Lower leg skin (tissue), 4 donors: ENCODE measurements at regions not wholly inside any gene's neighbourhood (a gene's known extent, or its start where the extent isn't known, plus 50 kb on each side); places are given as distances from the start of the nearest gene placed in this dataset.
"Not testable (repeated sequence)": the region's sequence is repeated elsewhere in the genome, so short reads cannot be mapped to it uniquely, and the experiment has no call there.

Source experiments
- DNase-seq, 2 donors: peaks; one replicate each; pipeline ENCODE4 v3.0.0-alpha.2; 2019; ENCODE audit warnings: low spot score in 2 of 2
- H3K4me3 ChIP-seq: fragments of 200-600 bp; sonication (generic); 2 replicates; pipeline ENCODE4 v1.5.1; 2017; ENCODE audit warnings: mild to moderate bottlenecking, low read depth; ENCODE audit not compliant: poor library complexity, severe bottlenecking
- POLR2A ChIP-seq, 2 donors: fragments of 450-650 bp; IDR thresholded peaks; one replicate each; pipeline ENCODE4 v1.6.1; 2016 to 2017; ENCODE audit warnings: antibody characterized with exemption in 2 of 2, mild to moderate bottlenecking in 1 of 2, moderate library complexity in 1 of 2
- WGBS, 2 donors: methylation state at CpG; one replicate each; pipeline ENCODE4 v1.1.5; 2018; 5-methylcytosine and 5-hydroxymethylcytosine counted together
- intact Hi-C: fragments of 100-400 bp; cut with DNase I; formaldehyde crosslinking; loops from one replicate; pipeline ENCODE4 v1.15.0; 2023; ENCODE audit warnings: low total_unique reads
- TF ChIP-seq, protein P1 (sequence below), 3 donors: fragments of 450-650 bp; IDR thresholded peaks; one replicate each; pipeline ENCODE4 v1.5.1; 2016; ENCODE audit warnings: antibody characterized with exemption in 3 of 3, mild to moderate bottlenecking in 3 of 3, moderate library complexity in 2 of 3

DNA sequence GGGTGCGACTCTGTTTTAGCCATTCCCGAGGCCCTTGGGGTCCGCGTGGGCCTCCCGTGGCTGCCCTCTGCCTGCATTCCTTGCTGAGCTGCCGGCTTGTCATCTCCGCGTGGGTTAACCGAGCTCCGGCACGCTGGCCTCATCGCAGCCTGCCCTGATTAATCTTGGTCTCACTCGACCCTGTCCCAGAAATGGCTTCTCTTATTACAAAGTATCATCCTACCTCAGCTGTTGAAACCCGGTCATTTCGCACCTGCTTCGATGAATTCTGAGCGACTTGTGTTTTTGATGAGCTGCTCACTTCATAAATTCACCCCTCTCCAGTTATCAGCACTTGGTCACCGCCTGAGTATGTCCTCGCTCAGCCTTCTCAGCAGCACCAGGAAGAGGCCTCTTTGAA lies 123.5 kb upstream of the EGFLAM start:
- DNase-seq, result no peak
- TF ChIP-seq POLR2A (IDR thresholded peaks at IDR 0.05), result no peak
- TF ChIP-seq, protein P1, sequence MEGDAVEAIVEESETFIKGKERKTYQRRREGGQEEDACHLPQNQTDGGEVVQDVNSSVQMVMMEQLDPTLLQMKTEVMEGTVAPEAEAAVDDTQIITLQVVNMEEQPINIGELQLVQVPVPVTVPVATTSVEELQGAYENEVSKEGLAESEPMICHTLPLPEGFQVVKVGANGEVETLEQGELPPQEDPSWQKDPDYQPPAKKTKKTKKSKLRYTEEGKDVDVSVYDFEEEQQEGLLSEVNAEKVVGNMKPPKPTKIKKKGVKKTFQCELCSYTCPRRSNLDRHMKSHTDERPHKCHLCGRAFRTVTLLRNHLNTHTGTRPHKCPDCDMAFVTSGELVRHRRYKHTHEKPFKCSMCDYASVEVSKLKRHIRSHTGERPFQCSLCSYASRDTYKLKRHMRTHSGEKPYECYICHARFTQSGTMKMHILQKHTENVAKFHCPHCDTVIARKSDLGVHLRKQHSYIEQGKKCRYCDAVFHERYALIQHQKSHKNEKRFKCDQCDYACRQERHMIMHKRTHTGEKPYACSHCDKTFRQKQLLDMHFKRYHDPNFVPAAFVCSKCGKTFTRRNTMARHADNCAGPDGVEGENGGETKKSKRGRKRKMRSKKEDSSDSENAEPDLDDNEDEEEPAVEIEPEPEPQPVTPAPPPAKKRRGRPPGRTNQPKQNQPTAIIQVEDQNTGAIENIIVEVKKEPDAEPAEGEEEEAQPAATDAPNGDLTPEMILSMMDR (IDR thresholded peaks at IDR 0.05), result no peak
- WGBS, 2 donors, result 91 to 93% methylated on average over 19 of the region's 19 CpGs
- intact Hi-C loops, result no loop called here
- no peak overlapping the region for H3K4me3 ChIP-seq

DNA sequence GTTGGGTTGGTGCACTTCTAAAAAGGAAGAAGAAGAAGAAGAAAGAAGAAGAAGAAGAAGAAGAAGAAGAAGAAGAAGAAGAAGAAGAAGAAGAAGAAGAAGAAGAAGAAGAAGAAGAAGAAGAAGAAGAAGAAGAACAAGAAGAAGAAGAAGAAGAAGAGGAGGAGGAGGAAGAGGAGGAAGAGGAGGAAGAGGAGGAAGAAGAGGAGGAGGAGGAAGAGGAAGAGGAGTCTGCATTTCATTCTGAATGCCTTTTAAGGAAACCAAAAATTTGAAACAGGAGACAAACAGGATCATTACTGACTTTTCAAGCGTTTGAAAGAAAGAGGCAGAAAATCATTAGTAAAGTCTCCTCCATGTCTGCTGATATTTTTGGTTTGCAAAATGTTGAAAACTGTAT lies 124.1 kb upstream of the EGFLAM start:
- WGBS, 2 donors, result 81 to 92% methylated on average over 1 of the region's 1 CpG
- H3K4me3 ChIP-seq, intact Hi-C loops, DNase-seq: not testable (repeated sequence)

DNA sequence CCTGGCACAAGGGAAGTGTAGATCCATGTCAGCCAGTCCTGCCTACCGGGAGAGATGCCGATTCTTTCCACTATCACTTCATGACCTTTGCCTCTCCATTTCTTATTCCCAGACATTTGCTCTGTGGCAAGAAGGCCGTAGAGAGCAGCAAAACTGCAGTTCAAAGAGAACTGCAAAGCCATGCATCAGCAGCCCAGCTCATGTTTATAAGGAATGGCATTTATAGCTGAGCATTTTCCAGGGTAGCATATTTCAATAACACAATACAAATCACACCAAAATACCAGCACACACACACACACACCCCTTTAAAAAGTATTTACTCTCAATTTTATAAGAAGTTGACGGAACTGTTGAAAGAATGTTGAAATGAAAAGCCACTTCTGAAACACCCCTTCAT lies 126.7 kb upstream of the EGFLAM start:
- TF ChIP-seq, protein P1 (IDR thresholded peaks at IDR 0.05), result no peak
- no peak for TF ChIP-seq POLR2A (IDR thresholded peaks at IDR 0.05)
- intact Hi-C loops, result no loop called here

DNA sequence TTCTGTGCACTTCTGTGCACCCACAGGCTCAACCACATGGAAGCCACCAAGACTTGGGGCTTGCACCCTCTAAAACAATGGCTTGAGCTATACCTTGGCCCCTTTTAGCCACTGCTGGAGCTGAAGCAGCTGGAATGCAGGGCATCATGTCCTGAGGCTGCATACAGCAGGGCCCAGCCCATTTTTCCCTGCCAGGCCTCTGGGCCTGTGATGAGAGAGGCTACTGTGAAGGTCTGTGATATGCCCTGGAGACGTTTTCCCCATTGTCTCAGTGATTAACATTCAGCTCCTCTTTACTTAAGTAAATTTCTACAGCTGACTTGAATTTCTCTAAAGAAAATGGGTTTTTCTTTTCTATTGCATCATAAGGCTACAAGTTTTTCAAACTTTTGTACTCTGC lies 134.0 kb upstream of the EGFLAM start:
- no peak for TF ChIP-seq POLR2A (IDR thresholded peaks at IDR 0.05)
- TF ChIP-seq, protein P1 (IDR thresholded peaks at IDR 0.05), result no peak
- 57 to 63% methylated on average over 1 of the region's 1 CpG for WGBS, 2 donors
- no peak for DNase-seq
- no peak overlapping the region for H3K4me3 ChIP-seq
- intact Hi-C loops, result no loop called here

More for the DNA sequence above, 126.7 kb upstream of the EGFLAM start:
- H3K4me3 ChIP-seq, result no peak overlapping the region
- 82 to 88% methylated on average over 4 of the region's 4 CpGs for WGBS, 2 donors
- DNase-seq, result no peak

DNA sequence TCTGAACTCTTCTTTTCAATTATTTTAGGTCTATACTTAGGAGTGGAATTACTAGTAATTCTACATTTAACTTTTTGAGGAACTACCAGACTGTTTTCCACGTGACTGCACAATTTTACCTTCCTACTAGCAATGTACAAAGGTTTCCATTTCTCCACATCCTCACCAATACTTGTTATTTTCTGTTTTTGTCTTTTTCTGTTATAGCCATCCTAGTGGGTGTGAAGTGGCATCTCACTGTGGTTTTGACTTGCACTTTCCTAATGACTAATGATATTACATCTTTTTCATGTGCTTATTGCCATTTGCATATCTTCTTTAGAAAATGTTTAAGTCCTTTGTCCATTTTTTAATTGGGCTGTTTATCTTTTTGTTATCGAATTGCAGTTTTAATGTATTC lies 136.9 kb upstream of the EGFLAM start:
- intact Hi-C loops, result no loop called here
- 80 to 85% methylated on average over 2 of the region's 2 CpGs for WGBS, 2 donors
- H3K4me3 ChIP-seq, result no peak overlapping the region
- TF ChIP-seq, protein P1 (IDR thresholded peaks at IDR 0.05), result no peak
- no peak for DNase-seq

DNA sequence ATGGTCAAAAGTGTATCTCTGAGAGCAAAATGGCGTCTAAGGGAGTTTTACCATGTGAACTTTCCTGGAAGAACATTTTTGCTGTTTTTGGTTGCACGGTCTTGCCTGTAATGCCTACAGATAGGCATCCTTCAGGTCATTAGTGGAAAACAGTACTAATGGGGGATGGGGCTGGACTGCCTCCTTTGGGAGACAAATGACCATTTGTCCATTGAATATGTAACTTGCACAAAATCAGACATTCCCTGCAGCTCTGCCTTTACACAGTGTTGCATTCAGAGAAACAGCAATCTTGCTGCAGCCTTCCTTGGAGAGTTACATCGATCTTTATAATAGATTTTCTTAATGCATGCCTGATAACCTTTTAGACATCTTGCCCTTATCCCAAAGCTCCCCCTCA lies 138.5 kb upstream of the EGFLAM start:
- TF ChIP-seq, protein P1 (IDR thresholded peaks at IDR 0.05), result no peak
- TF ChIP-seq POLR2A (IDR thresholded peaks at IDR 0.05), result no peak
- WGBS, 2 donors, result 81 to 90% methylated on average over 3 of the region's 3 CpGs
- no peak for DNase-seq
- intact Hi-C loops, result no loop called here
- H3K4me3 ChIP-seq, result no peak overlapping the region
